OCI-LY1 (cell line): ENCODE measurements at regions not wholly inside any gene's neighbourhood (a gene's known extent, or its start where the extent isn't known, plus 50 kb on each side); places are given as distances from the start of the nearest gene placed in this dataset.

Experiments used
- H2AFZ ChIP-seq: fragments of 200-600 bp; sonication (generic), shearing (Covaris generic); 2 replicates; pipeline ENCODE4 v1.6.0; 2014; ENCODE audit warnings: antibody characterized with exemption, mild to moderate bottlenecking, low read length
- H3F3A ChIP-seq: fragments of 200-600 bp; sonication (generic), shearing (Covaris generic); 2 replicates; pipeline ENCODE4 v1.6.0; 2014; ENCODE audit warnings: mild to moderate bottlenecking, antibody characterized with exemption, low read length, moderate library complexity; ENCODE audit not compliant: insufficient read depth
- H3K27ac ChIP-seq: fragments of 200-600 bp; sonication (generic); 2 replicates; pipeline ENCODE4 v1.5.1; 2014; ENCODE audit warnings: low read length, mixed run types, mild to moderate bottlenecking, low read depth; ENCODE audit not compliant: poor library complexity, severe bottlenecking
- H3K27me3 ChIP-seq: fragments of 200-600 bp; sonication (generic); 2 replicates; pipeline ENCODE4 v1.6.0; 2014; ENCODE audit warnings: antibody characterized with exemption, mild to moderate bottlenecking, low read length, moderate library complexity; ENCODE audit not compliant: insufficient read depth
- H3K36me3 ChIP-seq: fragments of 200-600 bp; sonication (generic); 2 replicates; pipeline ENCODE4 v1.6.1; 2014; ENCODE audit warnings: mild to moderate bottlenecking, antibody characterized with exemption, low read length, moderate library complexity, mixed read lengths; ENCODE audit not compliant: insufficient read depth
- H3K4me1 ChIP-seq: fragments of 200-600 bp; sonication (generic); 2 replicates; pipeline ENCODE4 v1.5.1; 2014; ENCODE audit warnings: mild to moderate bottlenecking, low read length, moderate library complexity; ENCODE audit not compliant: insufficient read depth, severe bottlenecking
- H3K4me2 ChIP-seq: fragments of 200-600 bp; sonication (generic), shearing (Covaris generic); 2 replicates; pipeline ENCODE4 v1.6.1; 2014; ENCODE audit warnings: low read length
- H3K4me3 ChIP-seq: fragments of 200-600 bp; sonication (generic); 2 replicates; pipeline ENCODE4 v1.5.1; 2014; ENCODE audit warnings: low read length, low read depth, mild to moderate bottlenecking, mixed read lengths; ENCODE audit not compliant: poor library complexity, severe bottlenecking
- H3K79me2 ChIP-seq: fragments of 200-600 bp; shearing (Covaris generic); 2 replicates; pipeline ENCODE4 v1.6.1; 2016; ENCODE audit warnings: mixed run types, low read length, mixed read lengths; ENCODE audit not compliant: insufficient read depth
- H3K9ac ChIP-seq: fragments of 200-600 bp; sonication (generic), shearing (Covaris generic); 2 replicates; pipeline ENCODE4 v1.6.1; 2014; ENCODE audit warnings: mild to moderate bottlenecking, low read length, mixed read lengths
- H3K9me2 ChIP-seq: fragments of 200-600 bp; sonication (generic), shearing (Covaris generic); 2 replicates; pipeline ENCODE4 v1.6.1; 2014; ENCODE audit warnings: low read depth, mild to moderate bottlenecking, low read length, mixed read lengths
- H3K9me3 ChIP-seq: fragments of 200-600 bp; shearing (Covaris generic); 2 replicates; pipeline ENCODE4 v1.6.1; 2014; ENCODE audit warnings: low read length, mixed read lengths
- H4K20me1 ChIP-seq: fragments of 200-600 bp; sonication (generic), shearing (Covaris generic); 2 replicates; pipeline ENCODE4 v1.6.0; 2016; ENCODE audit warnings: mild to moderate bottlenecking, low read length; ENCODE audit not compliant: insufficient read depth
- CTCF ChIP-seq: fragments of 200-600 bp; sonication (generic), shearing (Covaris generic); IDR thresholded peaks from 2 replicates; pipeline ENCODE4 v1.5.1; 2017; ENCODE audit warnings: mild to moderate bottlenecking, antibody characterized with exemption, low read length, moderate library complexity, mixed read lengths
- EZH2 ChIP-seq: fragments of 200-600 bp; sonication (generic), shearing (Covaris generic); IDR thresholded peaks from 2 replicates; pipeline ENCODE4 v1.8.0; 2017; ENCODE audit warnings: borderline replicate concordance, mixed run types, mild to moderate bottlenecking, antibody characterized with exemption, low read length, moderate library complexity, mixed read lengths

DNA sequence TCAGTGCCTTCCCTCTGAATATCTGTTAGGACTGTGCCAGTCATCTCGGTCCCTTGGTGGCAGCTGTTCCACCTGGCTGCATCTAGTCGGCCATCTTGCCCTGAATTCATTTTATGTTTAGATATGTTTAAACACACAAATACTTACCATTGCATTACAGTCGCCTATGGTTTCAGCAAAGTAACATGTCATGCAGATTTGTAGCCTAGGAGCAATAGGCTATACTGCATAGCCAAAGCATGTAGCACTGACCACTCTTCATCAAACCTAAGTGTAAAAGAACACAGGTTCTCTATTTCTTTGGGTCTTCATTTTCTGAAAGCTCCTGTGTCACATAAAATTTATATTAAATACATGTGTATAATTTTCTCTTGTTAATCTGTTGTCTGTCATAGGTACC lies 118.9 kb upstream of the THSD7A start:
- no peaks in the 10 kb centered on the region for H3K9me2 ChIP-seq
- no peaks in the 10 kb centered on the region for H4K20me1 ChIP-seq
- no peaks in the 10 kb centered on the region for H3K4me1 ChIP-seq
- H3F3A ChIP-seq, result no peaks in the 10 kb centered on the region
- no peaks in the 10 kb centered on the region for H3K27me3 ChIP-seq
- H3K36me3 ChIP-seq, result no peaks in the 10 kb centered on the region
- H3K27ac ChIP-seq, result no peak overlapping the region
- TF ChIP-seq EZH2, result no peak
- TF ChIP-seq CTCF, result no peak
- no peaks in the 10 kb centered on the region for H3K79me2 ChIP-seq
- H3K9ac ChIP-seq, result no peak overlapping the region
- H3K4me2 ChIP-seq, result no peak overlapping the region
- no peak overlapping the region for H2AFZ ChIP-seq
- no peaks in the 10 kb centered on the region for H3K9me3 ChIP-seq
- no peak overlapping the region for H3K4me3 ChIP-seq

DNA sequence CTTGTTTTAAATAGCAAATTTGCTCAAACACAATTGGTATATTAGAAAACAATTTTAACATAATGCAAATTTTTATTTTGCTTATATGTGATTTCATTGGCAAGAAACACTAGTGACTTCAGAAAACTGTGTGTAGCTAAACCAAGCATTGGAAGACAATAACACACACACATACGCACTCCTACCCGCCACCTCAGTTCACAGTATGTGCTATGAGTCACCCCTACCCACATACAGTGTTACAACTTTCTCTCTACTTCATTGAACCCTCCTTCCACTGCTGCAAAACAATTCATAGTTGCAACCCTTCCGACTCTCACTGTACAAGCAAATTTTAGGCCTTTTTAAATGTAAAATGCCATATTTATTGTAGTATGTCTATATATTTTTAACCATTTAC lies 119.9 kb upstream of the THSD7A start:
- no peak overlapping the region for H3K27ac ChIP-seq
- TF ChIP-seq EZH2, result no peak
- TF ChIP-seq CTCF, result no peak
- no peak overlapping the region for H2AFZ ChIP-seq
- no peaks in the 10 kb centered on the region for H3K9me3 ChIP-seq
- H3K9me2 ChIP-seq, result no peaks in the 10 kb centered on the region
- H4K20me1 ChIP-seq, result no peaks in the 10 kb centered on the region
- no peak overlapping the region for H3K4me2 ChIP-seq
- no peaks in the 10 kb centered on the region for H3K27me3 ChIP-seq
- no peaks in the 10 kb centered on the region for H3K36me3 ChIP-seq
- H3K4me1 ChIP-seq, result no peaks in the 10 kb centered on the region
- no peaks in the 10 kb centered on the region for H3K79me2 ChIP-seq
- no peak overlapping the region for H3K9ac ChIP-seq
- no peaks in the 10 kb centered on the region for H3F3A ChIP-seq
- H3K4me3 ChIP-seq, result no peak overlapping the region

DNA sequence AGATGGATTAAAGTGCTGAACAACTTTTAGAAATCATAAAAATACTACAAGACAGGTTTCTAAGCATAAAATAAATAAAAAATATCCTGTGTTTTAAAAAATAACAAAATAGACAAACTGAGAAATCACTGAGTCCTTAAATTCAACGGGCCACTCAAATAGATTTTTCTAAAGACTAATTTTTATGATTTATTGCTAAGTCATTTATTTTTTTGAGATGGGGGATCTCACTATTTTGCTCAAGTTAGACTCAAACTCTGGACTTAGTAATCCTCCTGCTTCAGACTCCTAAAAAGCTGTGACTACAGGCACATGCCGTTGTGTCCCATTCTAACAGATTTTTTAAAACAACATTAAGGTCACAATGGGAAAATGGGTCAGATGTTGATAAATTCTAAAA lies 121.0 kb upstream of the THSD7A start:
- no peaks in the 10 kb centered on the region for H3K27me3 ChIP-seq
- H3K4me1 ChIP-seq, result no peaks in the 10 kb centered on the region
- H3K4me3 ChIP-seq, result no peak overlapping the region
- TF ChIP-seq EZH2 (no peak), CTCF (no peak)
- no peaks in the 10 kb centered on the region for H3K79me2 ChIP-seq
- no peak overlapping the region for H3K27ac ChIP-seq
- no peak overlapping the region for H2AFZ ChIP-seq
- no peaks in the 10 kb centered on the region for H3K9me3 ChIP-seq
- no peak overlapping the region for H3K9ac ChIP-seq
- no peaks in the 10 kb centered on the region for H4K20me1 ChIP-seq
- H3K4me2 ChIP-seq, result no peak overlapping the region
- no peaks in the 10 kb centered on the region for H3K36me3 ChIP-seq
- no peaks in the 10 kb centered on the region for H3F3A ChIP-seq
- H3K9me2 ChIP-seq, result no peaks in the 10 kb centered on the region
